Loucy (cell line): ENCODE measurements at regions not wholly inside any gene's neighbourhood (a gene's known extent, or its start where the extent isn't known, plus 50 kb on each side); places are given as distances from the start of the nearest gene placed in this dataset.

ENCODE experiments used
- H2AFZ ChIP-seq: fragments of 200-600 bp; sonication (generic); 2 replicates; pipeline ENCODE4 v1.6.0; 2016; ENCODE audit warnings: antibody characterized with exemption, mild to moderate bottlenecking, low read length, moderate library complexity
- H3F3A ChIP-seq: fragments of 200-600 bp; 2 replicates; pipeline ENCODE4 v1.6.0; 2016; ENCODE audit warnings: antibody characterized with exemption, low read depth, mild to moderate bottlenecking
- H3K27me3 ChIP-seq: fragments of 200-600 bp; sonication (generic); 2 replicates; pipeline ENCODE4 v1.6.1; 2014; ENCODE audit warnings: low read length, mild to moderate bottlenecking; ENCODE audit not compliant: insufficient read depth, poor library complexity, severe bottlenecking
- H3K36me3 ChIP-seq: fragments of 200-600 bp; sonication (generic); 2 replicates; pipeline ENCODE4 v1.6.1; 2016; ENCODE audit warnings: low read length; ENCODE audit not compliant: insufficient read depth
- H3K4me1 ChIP-seq: fragments of 200-600 bp; sonication (generic); 2 replicates; pipeline ENCODE4 v1.5.1; 2014; ENCODE audit warnings: low read length, mild to moderate bottlenecking; ENCODE audit not compliant: insufficient read depth, poor library complexity, severe bottlenecking
- H3K4me2 ChIP-seq: fragments of 200-600 bp; sonication (generic); 2 replicates; pipeline ENCODE4 v1.6.0; 2014; ENCODE audit warnings: antibody characterized with exemption, low read length, low read depth, mild to moderate bottlenecking; ENCODE audit not compliant: poor library complexity, severe bottlenecking
- H3K4me3 ChIP-seq: fragments of 200-600 bp; sonication (generic); 2 replicates; pipeline ENCODE4 v1.5.1; 2014; ENCODE audit warnings: low read length, mild to moderate bottlenecking, mixed read lengths; ENCODE audit not compliant: poor library complexity, severe bottlenecking
- H3K79me2 ChIP-seq: fragments of 200-600 bp; sonication (generic); 2 replicates; pipeline ENCODE4 v1.6.1; 2014; ENCODE audit warnings: low read length; ENCODE audit not compliant: insufficient read depth
- H3K9ac ChIP-seq: fragments of 200-600 bp; sonication (generic); 2 replicates; pipeline ENCODE4 v1.6.0; 2014; ENCODE audit warnings: mild to moderate bottlenecking, low read depth, low read length, moderate library complexity; ENCODE audit not compliant: poor library complexity, severe bottlenecking
- H3K9me2 ChIP-seq: fragments of 200-600 bp; sonication (generic); replicated peaks from 2 replicates; pipeline ENCODE4 v1.6.1; 2016; ENCODE audit warnings: low read depth, low read length, mixed read lengths
- H3K9me3 ChIP-seq: fragments of 200-600 bp; sonication (generic); 2 replicates; pipeline ENCODE4 v1.6.1; 2014; ENCODE audit warnings: mild to moderate bottlenecking, antibody characterized with exemption, low read length, low read depth; ENCODE audit not compliant: insufficient read depth
- H4K20me1 ChIP-seq: fragments of 200-600 bp; sonication (generic); 2 replicates; pipeline ENCODE4 v1.6.0; 2014; ENCODE audit warnings: antibody characterized with exemption, low read length, mild to moderate bottlenecking; ENCODE audit not compliant: insufficient read depth, poor library complexity, severe bottlenecking
- CTCF ChIP-seq: fragments of 200-600 bp; sonication (generic); conservative IDR thresholded peaks from 2 replicates; pipeline ENCODE4 v1.5.1; 2014; ENCODE audit warnings: mild to moderate bottlenecking, antibody characterized with exemption, low read length
- EZH2phosphoT487 ChIP-seq: fragments of 200-600 bp; IDR thresholded peaks from 2 replicates; pipeline ENCODE4 v1.6.1; 2018; ENCODE audit warnings: antibody characterized with exemption, mild to moderate bottlenecking, moderate library complexity, borderline replicate concordance

GRCh38 chr1:60746278-60746791 is 336.0 kb upstream of the NFIA start:
- H3K27me3 ChIP-seq = no peaks in the 10 kb centered on the region
- no peaks in the 10 kb centered on the region for H3K79me2 ChIP-seq
- no peaks in the 10 kb centered on the region for H4K20me1 ChIP-seq
- H3K4me3 ChIP-seq = no peak overlapping the region
- H3K4me2 ChIP-seq = no peak overlapping the region
- H3K9me2 ChIP-seq = no peaks in the 10 kb centered on the region
- H3K36me3 ChIP-seq = no peaks in the 10 kb centered on the region
- H3F3A ChIP-seq = no peaks in the 10 kb centered on the region
- no peak for TF ChIP-seq EZH2phosphoT487
- no peak for TF ChIP-seq CTCF
- no peaks in the 10 kb centered on the region for H3K9me3 ChIP-seq
- H3K9ac ChIP-seq = no peak overlapping the region
- H3K4me1 ChIP-seq = no peaks in the 10 kb centered on the region
- H2AFZ ChIP-seq = no peak overlapping the region

DNA sequence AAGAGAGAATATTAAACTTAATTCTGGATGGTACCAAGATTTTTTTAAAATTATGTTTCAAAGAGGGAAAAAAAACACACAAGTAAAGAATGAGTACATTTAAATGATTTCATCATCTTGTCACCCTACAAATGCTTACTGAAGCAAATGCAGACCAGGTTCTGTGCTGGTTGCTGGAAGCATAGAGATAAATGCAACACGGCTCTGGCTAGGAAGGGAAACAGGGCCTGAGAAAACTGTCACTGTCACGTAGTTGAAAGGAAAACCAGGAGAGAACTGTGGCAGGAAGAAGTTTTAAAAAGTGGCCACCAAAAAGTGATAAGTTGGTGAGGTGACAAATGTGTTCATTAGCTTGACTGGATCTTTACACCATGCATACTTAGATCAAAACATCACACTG is 336.9 kb upstream of the NFIA start:
- Histone ChIP-seq H3K9ac (no peak overlapping the region), H3K4me3 (no peak overlapping the region), H3K9me2 (no peaks in the 10 kb centered on the region), H3K27me3 (no peaks in the 10 kb centered on the region), H2AFZ (no peak overlapping the region), H3K4me1 (no peaks in the 10 kb centered on the region), H3K9me3 (no peaks in the 10 kb centered on the region), H3F3A (no peaks in the 10 kb centered on the region), H3K4me2 (no peak overlapping the region), H3K36me3 (no peaks in the 10 kb centered on the region), H3K79me2 (no peaks in the 10 kb centered on the region), H4K20me1 (no peaks in the 10 kb centered on the region)
- TF ChIP-seq CTCF (no peak), EZH2phosphoT487 (no peak)

- H3K36me3 ChIP-seq = no peaks in the 10 kb centered on the region
- H3F3A ChIP-seq = no peaks in the 10 kb centered on the region
- H3K9me2 ChIP-seq = no peaks in the 10 kb centered on the region
- H4K20me1 ChIP-seq = no peaks in the 10 kb centered on the region
- no peaks in the 10 kb centered on the region for H3K4me1 ChIP-seq
- no peak overlapping the region for H3K4me2 ChIP-seq
- 0 out of 2 replicates have a peak, but pooled peaks have one; percentile 2 for TF ChIP-seq CTCF
- TF ChIP-seq EZH2phosphoT487 = no peak
- H3K4me3 ChIP-seq = no peak overlapping the region
- H3K9me3 ChIP-seq = no peaks in the 10 kb centered on the region
- H3K9ac ChIP-seq = no peak overlapping the region
- H3K79me2 ChIP-seq = no peaks in the 10 kb centered on the region
- H3K27me3 ChIP-seq = no peaks in the 10 kb centered on the region
- H2AFZ ChIP-seq = no peak overlapping the region
Measured at GRCh38 chr1:60742339-60742738, 340.0 kb upstream of the NFIA start.
